HUES6 (cell line): ENCODE measurements at regions not wholly inside any gene's neighbourhood (a gene's known extent, or its start where the extent isn't known, plus 50 kb on each side); places are given as distances from the start of the nearest gene placed in this dataset.

Experiments used
- H3K27ac ChIP-seq: 2 replicates; pipeline ENCODE4 v1.7.0; 2013; ENCODE audit warnings: low read depth, mild to moderate bottlenecking, low read length, inconsistent platforms
- H3K27me3 ChIP-seq: 2 replicates; pipeline ENCODE4 v1.6.1; 2013; ENCODE audit warnings: low read length; ENCODE audit not compliant: control insufficient read depth, insufficient read depth
- H3K36me3 ChIP-seq: 2 replicates; pipeline ENCODE4 v1.6.1; 2013; ENCODE audit warnings: low read length; ENCODE audit not compliant: control insufficient read depth, insufficient read depth
- H3K4me1 ChIP-seq: 2 replicates; pipeline ENCODE4 v1.6.1; 2013; ENCODE audit warnings: low read length; ENCODE audit not compliant: control insufficient read depth, insufficient read depth
- H3K4me3 ChIP-seq: 2 replicates; pipeline ENCODE4 v1.5.1; 2013; ENCODE audit warnings: low read depth, low read length
- H3K9ac ChIP-seq: one replicate; pipeline ENCODE4 v1.6.1; 2013; ENCODE audit warnings: mild to moderate bottlenecking, low read length
- H3K9me3 ChIP-seq: 2 replicates; pipeline ENCODE4 v1.6.1; 2013; ENCODE audit warnings: low read depth, low read length; ENCODE audit not compliant: control insufficient read depth, insufficient read depth

DNA sequence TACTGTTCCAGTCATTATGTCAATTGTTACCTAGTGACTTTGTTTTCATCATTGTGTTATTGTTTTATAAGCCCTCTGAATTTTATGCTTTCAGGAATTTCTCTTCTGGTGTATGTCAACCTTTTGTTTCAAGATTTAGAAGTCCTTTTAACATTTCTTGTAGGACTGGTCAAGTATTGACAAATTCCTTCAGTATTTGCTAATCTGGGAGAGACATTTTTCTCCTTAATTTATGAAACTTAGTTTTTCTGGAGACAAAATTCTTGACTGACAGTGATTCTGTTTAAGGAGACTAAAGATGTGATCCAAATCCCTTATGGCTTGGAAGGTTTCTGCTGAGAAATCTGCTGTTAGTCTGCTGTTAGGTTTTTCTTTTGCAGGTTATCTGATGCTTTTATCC is 84.9 kb upstream of the NT5C1B start:
- Histone ChIP-seq H3K36me3 (no peaks in the 10 kb centered on the region), H3K9me3 (no peaks in the 10 kb centered on the region), H3K4me1 (no peaks in the 10 kb centered on the region), H3K27me3 (no peaks in the 10 kb centered on the region), H3K9ac (no peak overlapping the region), H3K4me3 (no peak overlapping the region), H3K27ac (no peak overlapping the region)

DNA sequence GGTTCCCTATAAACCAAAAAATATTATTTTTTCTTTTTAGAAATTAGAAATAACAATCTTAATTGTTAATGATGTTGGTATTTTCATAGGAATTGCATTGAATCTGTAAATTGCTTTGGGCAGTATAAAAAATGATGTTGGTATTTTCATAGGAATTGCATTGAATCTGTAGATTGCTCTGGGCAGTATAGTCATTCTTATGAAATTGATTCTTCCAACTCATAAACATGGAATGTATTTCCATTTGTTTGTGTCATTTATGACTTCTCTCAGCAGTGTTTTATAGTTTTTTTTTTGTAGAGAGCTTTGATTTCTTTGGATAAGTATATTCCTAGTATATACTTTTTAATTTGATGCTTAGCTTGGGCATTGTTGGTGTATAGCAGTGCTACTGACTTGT is 82.0 kb upstream of the NT5C1B start:
- no peaks in the 10 kb centered on the region for H3K9me3 ChIP-seq
- H3K27me3 ChIP-seq: no peaks in the 10 kb centered on the region
- no peaks in the 10 kb centered on the region for H3K4me1 ChIP-seq
- no peak overlapping the region for H3K9ac ChIP-seq
- H3K27ac ChIP-seq: no peak overlapping the region
- H3K4me3 ChIP-seq: no peak overlapping the region
- no peaks in the 10 kb centered on the region for H3K36me3 ChIP-seq

DNA sequence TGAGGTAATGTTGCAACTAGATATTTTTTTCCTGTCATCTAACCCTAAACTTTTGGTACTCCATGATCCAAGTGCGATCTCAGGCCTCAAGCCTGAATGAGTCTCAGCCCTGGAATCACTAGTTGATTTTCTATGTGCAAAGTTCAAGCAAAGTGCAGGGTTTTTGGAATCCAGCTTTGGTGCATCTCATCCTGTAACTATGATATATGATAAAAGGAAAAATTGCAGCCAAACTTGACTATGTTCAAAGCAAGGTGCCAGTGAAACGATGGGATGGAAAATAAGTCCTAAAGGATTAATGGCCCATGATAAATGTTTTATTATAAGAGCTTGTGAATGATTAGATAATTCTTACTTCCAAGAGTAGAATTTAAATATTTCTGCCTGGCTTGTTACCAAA is 78.9 kb upstream of the NT5C1B start:
- H3K27me3 ChIP-seq: no peaks in the 10 kb centered on the region
- H3K9me3 ChIP-seq: no peaks in the 10 kb centered on the region
- no peak overlapping the region for H3K4me3 ChIP-seq
- no peaks in the 10 kb centered on the region for H3K4me1 ChIP-seq
- no peak overlapping the region for H3K27ac ChIP-seq
- no peak overlapping the region for H3K9ac ChIP-seq
- H3K36me3 ChIP-seq: no peaks in the 10 kb centered on the region

DNA sequence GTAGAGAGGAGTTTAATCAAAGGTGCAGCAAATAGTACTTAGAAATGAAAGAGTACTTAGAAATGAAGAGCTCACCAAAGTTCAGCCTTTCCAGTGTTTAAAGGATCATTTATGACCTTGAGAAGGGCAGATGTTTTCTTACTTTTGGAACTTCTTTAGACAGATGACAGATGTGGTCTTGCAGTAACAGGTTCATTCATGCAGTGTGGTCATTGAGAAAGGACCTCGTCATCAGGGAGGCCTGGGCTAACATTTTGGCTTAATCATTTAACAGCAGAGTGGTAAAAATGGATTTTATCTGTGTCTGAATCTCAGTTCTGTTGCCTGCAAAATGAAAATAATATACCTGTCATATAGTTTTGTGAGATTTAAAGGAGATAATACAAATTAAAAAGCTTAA is 75.1 kb upstream of the NT5C1B start:
- Histone ChIP-seq H3K4me1 (no peaks in the 10 kb centered on the region), H3K27me3 (no peaks in the 10 kb centered on the region), H3K36me3 (no peaks in the 10 kb centered on the region), H3K4me3 (no peak overlapping the region), H3K9me3 (no peaks in the 10 kb centered on the region), H3K9ac (no peak overlapping the region), H3K27ac (no peak overlapping the region)

DNA sequence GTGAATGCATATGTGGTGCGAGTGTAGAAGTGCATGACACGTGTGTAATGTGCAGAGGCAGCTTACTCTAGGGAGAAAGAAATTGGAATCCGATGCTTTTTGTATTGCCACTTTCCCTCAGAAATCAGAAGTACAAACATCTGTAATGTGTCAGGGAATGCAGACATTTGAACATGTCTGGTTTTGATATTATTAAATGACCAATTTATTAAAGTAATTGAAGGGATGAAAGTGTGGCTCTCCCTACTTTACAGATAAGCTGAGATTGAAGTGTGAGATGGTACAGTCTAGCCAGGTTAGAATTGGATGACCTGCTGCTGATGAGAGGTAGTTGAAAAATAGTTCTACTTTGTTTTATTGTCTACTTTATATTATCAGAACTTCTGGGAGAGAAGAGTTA is 74.5 kb upstream of the NT5C1B start:
- no peaks in the 10 kb centered on the region for H3K9me3 ChIP-seq
- H3K4me3 ChIP-seq: no peak overlapping the region
- H3K27ac ChIP-seq: no peak overlapping the region
- H3K36me3 ChIP-seq: no peaks in the 10 kb centered on the region
- no peaks in the 10 kb centered on the region for H3K4me1 ChIP-seq
- H3K9ac ChIP-seq: no peak overlapping the region
- no peaks in the 10 kb centered on the region for H3K27me3 ChIP-seq

DNA sequence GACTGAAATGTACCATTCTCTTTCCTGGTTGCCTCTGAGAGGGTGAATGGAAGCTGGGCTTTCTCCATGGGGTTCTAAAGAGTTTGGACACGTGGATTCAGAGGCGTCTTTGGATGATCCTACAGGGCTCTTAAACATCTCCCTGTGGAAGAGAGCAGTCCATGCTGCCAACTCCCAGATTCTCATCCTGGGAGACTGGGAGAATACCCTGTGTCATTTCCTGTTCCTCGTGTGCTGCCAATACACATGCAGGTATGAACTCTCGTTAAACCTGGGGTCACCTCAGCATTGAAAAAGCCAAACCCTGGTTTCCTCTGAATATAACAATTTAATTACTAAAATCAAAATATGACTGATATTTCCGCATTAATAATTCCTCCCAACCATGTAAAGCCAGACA is 73.3 kb upstream of the NT5C1B start:
- H3K27me3 ChIP-seq: no peaks in the 10 kb centered on the region
- no peaks in the 10 kb centered on the region for H3K36me3 ChIP-seq
- no peak overlapping the region for H3K27ac ChIP-seq
- no peak overlapping the region for H3K9ac ChIP-seq
- no peaks in the 10 kb centered on the region for H3K4me1 ChIP-seq
- no peak overlapping the region for H3K4me3 ChIP-seq
- H3K9me3 ChIP-seq: no peaks in the 10 kb centered on the region

DNA sequence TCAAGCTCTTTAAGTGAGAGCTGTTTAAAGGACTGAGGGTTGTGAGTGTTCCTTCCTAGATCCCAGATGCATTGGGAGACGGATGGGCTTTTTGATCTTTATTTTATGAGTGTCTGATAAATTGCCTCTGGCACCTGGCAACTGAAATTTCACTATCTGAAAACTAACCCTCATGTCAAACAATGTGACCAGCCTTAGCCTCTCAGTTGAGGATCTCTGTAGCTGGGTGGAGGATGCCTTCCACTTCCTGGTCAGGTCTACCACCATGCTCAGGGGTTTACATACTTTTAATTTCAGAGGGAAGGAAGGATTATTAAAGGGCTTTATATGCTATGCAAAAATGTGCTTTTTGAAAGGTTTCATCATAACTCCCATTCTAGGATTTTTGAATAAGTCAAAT is 70.5 kb upstream of the NT5C1B start:
- Histone ChIP-seq H3K9me3 (no peaks in the 10 kb centered on the region), H3K9ac (no peak overlapping the region), H3K36me3 (no peaks in the 10 kb centered on the region), H3K27me3 (no peaks in the 10 kb centered on the region), H3K27ac (no peak overlapping the region), H3K4me1 (no peaks in the 10 kb centered on the region), H3K4me3 (no peak overlapping the region)

DNA sequence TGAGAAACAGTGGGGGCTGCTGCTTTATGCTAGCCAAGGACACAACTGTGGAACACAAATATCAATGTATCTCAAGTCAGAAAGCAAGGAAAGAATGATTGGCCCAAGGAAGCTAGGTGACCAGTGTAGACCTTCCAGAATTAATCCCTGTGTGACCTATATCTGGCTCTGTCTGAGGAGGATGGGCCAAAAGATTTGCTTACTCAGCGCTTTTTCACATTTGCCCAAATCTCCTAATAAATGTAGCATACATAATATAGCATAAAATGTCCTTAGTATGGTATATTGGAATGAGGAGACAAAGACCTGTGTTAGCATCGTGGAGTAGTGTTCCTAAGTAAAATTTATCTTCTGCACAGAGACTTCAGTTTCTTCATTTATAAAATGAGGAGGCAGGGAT is 66.7 kb upstream of the NT5C1B start:
- no peaks in the 10 kb centered on the region for H3K4me1 ChIP-seq
- no peak overlapping the region for H3K9ac ChIP-seq
- no peak overlapping the region for H3K27ac ChIP-seq
- no peaks in the 10 kb centered on the region for H3K9me3 ChIP-seq
- H3K36me3 ChIP-seq: no peaks in the 10 kb centered on the region
- H3K4me3 ChIP-seq: no peak overlapping the region
- no peaks in the 10 kb centered on the region for H3K27me3 ChIP-seq

DNA sequence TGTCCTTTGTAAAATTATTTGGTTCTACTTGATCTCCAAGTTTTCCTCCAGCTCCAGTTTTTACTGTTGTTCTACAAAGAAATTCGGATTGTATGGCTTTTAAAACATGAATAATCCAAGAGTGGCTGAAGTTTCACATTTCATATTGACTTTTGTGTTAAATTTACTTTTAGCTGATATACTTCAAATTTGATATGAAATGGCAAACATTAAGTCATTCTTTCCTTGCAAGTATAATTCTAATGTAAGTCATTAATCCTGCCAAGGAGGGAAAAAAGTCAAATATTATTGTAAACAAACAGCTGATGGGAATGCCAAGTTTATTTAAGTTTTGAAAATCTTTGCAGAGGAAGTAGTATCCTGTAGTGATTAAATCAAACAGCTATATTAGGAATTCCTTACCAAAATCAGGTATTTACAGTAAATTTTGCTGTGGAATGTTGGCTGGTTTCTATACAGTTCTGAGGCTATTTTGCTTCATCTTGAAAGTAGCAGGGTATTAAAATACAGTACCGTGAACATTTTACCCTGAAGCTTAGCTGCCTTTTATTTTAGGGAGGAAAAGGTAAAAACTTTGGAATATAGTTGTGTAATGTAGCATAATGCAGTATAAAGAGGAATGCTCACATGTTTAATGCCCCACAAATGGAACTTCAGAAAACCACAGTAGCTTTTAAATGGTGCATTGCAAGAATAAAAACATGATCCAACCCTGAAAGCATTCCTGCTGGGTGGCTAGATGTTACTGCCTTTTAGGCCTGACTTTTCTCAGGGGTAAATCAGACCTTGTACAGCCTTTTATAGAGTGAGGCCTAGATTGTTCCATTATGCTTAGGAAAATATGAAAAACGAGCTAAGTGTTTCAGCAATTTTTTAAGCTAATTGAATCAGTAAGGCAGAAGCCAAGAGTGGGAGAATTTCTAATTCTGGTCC is 62.7 kb upstream of the NT5C1B start:
- no peaks in the 10 kb centered on the region for H3K27me3 ChIP-seq
- H3K4me1 ChIP-seq: no peaks in the 10 kb centered on the region
- no peak overlapping the region for H3K9ac ChIP-seq
- H3K36me3 ChIP-seq: no peaks in the 10 kb centered on the region
- no peak overlapping the region for H3K27ac ChIP-seq
- no peak overlapping the region for H3K4me3 ChIP-seq
- H3K9me3 ChIP-seq: no peaks in the 10 kb centered on the region

DNA sequence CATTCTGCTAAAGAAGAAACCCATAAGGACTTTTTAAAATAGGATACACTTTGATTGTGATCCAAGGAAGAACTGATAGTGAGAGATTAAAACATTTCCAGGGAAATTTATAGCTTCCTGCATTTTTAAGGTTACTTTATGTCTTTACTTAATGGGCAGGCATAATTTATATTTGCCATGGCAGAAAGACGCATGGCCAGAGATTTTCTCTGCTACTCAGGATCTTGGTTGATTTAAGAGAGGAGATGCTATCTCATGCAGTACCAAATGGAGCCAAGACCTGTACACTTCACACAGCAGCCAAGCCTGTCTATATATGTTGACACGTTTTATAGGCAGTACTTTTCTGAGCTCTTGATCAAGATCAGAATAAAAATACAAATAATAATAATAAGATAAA is 60.9 kb upstream of the NT5C1B start:
- Histone ChIP-seq H3K36me3 (no peaks in the 10 kb centered on the region), H3K27me3 (no peaks in the 10 kb centered on the region), H3K27ac (no peak overlapping the region), H3K9ac (no peak overlapping the region), H3K9me3 (no peaks in the 10 kb centered on the region), H3K4me1 (no peaks in the 10 kb centered on the region), H3K4me3 (no peak overlapping the region)

DNA sequence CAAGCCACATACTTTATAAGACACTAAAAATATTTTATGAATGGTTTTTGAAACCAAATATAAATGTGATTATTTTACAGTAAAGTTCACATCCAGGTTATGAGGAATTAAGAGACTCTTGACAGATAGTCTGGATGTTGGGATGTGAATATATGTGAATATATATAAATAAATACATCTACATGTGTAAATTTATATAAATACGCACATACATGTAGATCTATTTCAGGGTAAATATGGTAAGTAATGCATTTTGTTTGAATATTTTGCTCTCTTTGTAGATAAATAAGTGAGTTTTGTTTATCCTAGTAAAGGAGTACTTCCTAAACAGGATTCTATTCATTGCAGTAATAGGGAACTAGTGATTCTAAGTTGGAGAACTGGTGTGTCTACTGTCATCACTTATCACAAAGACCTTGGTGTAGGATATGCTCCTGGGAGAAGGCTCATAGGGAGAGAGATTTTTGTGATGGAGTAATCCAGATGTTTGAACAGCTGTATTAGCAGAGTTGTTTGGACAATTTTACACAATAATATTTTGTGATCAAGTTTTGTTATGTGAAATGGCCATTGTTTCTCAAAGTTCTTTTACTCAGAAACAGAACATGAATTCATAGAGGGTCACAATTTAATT is 60.2 kb upstream of the NT5C1B start:
- Histone ChIP-seq H3K9me3 (no peaks in the 10 kb centered on the region), H3K4me3 (no peak overlapping the region), H3K27me3 (no peaks in the 10 kb centered on the region), H3K9ac (no peak overlapping the region), H3K36me3 (no peaks in the 10 kb centered on the region), H3K4me1 (no peaks in the 10 kb centered on the region), H3K27ac (no peak overlapping the region)
